ENCODE measurements at regions not wholly inside any gene's neighbourhood (a gene's known extent, or its start where the extent isn't known, plus 50 kb on each side); places are given as distances from the start of the nearest gene placed in this dataset.

DNA sequence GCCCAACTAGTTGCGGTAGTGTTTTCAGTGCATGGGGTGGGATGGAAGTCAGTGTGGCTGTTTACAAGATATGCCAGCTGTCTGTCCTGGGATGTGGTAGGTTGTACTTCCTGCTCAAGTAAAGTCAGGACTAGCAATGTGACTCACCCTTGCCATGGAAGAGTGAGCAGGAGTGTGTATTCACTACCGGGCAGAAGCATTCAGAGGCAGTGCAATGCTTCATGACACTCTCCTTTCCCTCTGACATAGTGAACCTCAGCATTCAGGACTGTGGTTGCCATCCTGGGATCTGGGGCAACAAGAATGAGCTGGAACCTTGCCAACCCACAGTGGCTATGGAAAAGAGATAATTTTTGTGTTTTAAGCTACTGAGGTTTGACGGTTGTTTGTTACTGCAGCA is 68.9 kb downstream of the BOD1 start:
- TF ChIP-seq NFIC (IDR thresholded peaks at IDR 0.05) (no peak), EP300 (IDR thresholded peaks at IDR 0.05; ENCODE audit: borderline replicate concordance) (no peak), FOXM1 (IDR thresholded peaks at IDR 0.05; ENCODE audit: borderline replicate concordance, low read depth) (no peak), CREB1 (IDR thresholded peaks at IDR 0.05; ENCODE audit: low read depth) (no peak), YY1 (IDR thresholded peaks at IDR 0.05; ENCODE audit: low read depth) (no peak), CEBPB (IDR thresholded peaks at IDR 0.05) (no peak), TCF12 (IDR thresholded peaks at IDR 0.05; ENCODE audit: low read depth) (no peak), RAD21 (IDR thresholded peaks at IDR 0.05; ENCODE audit: low read depth) (no peak), TAF1 (IDR thresholded peaks at IDR 0.05; ENCODE audit: low read depth) (no peak), EGR1 (IDR thresholded peaks at IDR 0.05) (no peak)
- TF ChIP-seq, protein P1, sequence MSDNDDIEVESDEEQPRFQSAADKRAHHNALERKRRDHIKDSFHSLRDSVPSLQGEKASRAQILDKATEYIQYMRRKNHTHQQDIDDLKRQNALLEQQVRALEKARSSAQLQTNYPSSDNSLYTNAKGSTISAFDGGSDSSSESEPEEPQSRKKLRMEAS (IDR thresholded peaks at IDR 0.05) = no peak
- TF ChIP-seq, protein P2, sequence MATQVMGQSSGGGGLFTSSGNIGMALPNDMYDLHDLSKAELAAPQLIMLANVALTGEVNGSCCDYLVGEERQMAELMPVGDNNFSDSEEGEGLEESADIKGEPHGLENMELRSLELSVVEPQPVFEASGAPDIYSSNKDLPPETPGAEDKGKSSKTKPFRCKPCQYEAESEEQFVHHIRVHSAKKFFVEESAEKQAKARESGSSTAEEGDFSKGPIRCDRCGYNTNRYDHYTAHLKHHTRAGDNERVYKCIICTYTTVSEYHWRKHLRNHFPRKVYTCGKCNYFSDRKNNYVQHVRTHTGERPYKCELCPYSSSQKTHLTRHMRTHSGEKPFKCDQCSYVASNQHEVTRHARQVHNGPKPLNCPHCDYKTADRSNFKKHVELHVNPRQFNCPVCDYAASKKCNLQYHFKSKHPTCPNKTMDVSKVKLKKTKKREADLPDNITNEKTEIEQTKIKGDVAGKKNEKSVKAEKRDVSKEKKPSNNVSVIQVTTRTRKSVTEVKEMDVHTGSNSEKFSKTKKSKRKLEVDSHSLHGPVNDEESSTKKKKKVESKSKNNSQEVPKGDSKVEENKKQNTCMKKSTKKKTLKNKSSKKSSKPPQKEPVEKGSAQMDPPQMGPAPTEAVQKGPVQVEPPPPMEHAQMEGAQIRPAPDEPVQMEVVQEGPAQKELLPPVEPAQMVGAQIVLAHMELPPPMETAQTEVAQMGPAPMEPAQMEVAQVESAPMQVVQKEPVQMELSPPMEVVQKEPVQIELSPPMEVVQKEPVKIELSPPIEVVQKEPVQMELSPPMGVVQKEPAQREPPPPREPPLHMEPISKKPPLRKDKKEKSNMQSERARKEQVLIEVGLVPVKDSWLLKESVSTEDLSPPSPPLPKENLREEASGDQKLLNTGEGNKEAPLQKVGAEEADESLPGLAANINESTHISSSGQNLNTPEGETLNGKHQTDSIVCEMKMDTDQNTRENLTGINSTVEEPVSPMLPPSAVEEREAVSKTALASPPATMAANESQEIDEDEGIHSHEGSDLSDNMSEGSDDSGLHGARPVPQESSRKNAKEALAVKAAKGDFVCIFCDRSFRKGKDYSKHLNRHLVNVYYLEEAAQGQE (IDR thresholded peaks at IDR 0.05; ENCODE audit: low read depth) = no peak
- TF ChIP-seq, protein P3, sequence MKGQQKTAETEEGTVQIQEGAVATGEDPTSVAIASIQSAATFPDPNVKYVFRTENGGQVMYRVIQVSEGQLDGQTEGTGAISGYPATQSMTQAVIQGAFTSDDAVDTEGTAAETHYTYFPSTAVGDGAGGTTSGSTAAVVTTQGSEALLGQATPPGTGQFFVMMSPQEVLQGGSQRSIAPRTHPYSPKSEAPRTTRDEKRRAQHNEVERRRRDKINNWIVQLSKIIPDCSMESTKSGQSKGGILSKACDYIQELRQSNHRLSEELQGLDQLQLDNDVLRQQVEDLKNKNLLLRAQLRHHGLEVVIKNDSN (IDR thresholded peaks at IDR 0.05) = no peak
